Astrocyte of the spinal cord (primary cell): ENCODE measurements at regions not wholly inside any gene's neighbourhood (a gene's known extent, or its start where the extent isn't known, plus 50 kb on each side); places are given as distances from the start of the nearest gene placed in this dataset.
A peak's percentile ranks its signal among the peaks of the same experiment; 100 is the strongest.

ENCODE experiments used
- DNase-seq: peaks from one replicate; pipeline ENCODE4 v3.0.0; 2011; ENCODE audit warnings: low read depth, low spot score
- H3K4me3 ChIP-seq: 2 replicates; pipeline ENCODE4 v1.5.1; 2011; ENCODE audit warnings: low read depth, mild to moderate bottlenecking, low read length, moderate library complexity
- in situ Hi-C: cut with HindIII; loops from 2 replicates; pipeline ENCODE4 v1.10.0; 2017; ENCODE audit warnings: low sequenced_read_pairs
- TF ChIP-seq, protein P1 (sequence below): IDR thresholded peaks from 2 replicates; pipeline ENCODE4 v1.5.1; 2012; ENCODE audit warnings: low read depth, mild to moderate bottlenecking, low read length, inconsistent platforms

DNA sequence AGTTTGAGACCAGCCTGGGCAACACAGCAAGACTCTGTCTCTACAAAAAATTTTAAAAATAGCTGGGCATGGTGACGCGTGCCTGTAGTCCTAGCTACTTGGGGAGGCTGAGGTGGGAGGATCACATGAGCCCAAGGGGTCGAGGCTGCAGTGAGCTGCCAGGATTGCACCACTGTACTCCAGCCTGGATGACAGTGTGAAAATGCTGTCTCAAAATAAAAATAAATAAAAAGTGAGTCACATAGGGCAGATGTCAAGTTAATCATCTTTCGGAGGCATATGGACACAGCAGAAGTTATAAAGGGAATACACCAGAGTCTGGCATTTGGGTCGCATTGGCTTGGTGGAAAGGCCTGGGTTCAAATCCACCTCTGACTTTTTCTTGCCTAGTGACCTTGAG, 92.7 kb downstream of the PHETA1 start:
- in situ Hi-C loops, result no loop called here
- no peak overlapping the region for H3K4me3 ChIP-seq
- TF ChIP-seq, protein P1, sequence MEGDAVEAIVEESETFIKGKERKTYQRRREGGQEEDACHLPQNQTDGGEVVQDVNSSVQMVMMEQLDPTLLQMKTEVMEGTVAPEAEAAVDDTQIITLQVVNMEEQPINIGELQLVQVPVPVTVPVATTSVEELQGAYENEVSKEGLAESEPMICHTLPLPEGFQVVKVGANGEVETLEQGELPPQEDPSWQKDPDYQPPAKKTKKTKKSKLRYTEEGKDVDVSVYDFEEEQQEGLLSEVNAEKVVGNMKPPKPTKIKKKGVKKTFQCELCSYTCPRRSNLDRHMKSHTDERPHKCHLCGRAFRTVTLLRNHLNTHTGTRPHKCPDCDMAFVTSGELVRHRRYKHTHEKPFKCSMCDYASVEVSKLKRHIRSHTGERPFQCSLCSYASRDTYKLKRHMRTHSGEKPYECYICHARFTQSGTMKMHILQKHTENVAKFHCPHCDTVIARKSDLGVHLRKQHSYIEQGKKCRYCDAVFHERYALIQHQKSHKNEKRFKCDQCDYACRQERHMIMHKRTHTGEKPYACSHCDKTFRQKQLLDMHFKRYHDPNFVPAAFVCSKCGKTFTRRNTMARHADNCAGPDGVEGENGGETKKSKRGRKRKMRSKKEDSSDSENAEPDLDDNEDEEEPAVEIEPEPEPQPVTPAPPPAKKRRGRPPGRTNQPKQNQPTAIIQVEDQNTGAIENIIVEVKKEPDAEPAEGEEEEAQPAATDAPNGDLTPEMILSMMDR, result no peak
- no peak for DNase-seq

DNA sequence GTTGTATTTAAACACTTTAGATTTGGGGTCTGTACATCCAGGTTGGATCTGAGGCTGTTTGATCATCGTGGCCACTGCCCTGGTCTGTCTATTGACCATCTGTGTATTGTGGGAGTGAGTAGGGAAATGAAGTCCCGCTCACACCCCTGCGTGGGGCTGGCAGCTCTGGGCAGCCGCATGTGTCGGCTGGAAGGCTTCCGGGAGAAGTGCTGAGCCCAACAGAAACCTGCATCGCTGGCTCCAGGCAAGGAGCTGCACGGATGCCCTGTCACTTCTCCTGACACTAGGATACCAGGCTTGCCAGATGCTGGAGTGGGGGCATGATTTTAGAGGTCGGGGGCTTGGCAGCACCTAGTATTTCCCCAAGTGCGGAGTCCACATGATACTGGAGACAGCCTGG, 93.6 kb downstream of the PHETA1 start:
- no peak for DNase-seq
- in situ Hi-C loops, result no loop called here
- no peak overlapping the region for H3K4me3 ChIP-seq
- TF ChIP-seq, protein P1, result no peak

DNA sequence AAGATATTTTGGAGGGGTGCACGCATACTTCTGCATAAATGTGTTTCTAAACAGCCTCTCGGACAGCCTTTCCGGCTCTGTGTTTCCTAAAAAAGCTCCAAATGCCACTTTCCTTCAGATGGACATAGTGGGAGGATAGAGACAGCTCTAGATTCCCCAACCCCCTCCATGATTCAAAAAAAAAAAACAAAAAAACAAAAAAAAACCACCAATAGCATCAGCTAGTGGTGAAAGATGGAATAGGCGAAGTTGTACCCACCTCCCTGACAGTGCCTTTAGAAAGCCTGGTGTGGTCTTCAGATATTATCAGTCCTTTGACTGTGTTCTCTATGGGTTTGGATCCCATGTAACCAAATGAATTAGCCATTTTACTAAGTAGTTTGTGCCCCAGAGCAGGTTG, 94.1 kb downstream of the PHETA1 start:
- H3K4me3 ChIP-seq, result no peak overlapping the region
- DNase-seq, result no peak
- TF ChIP-seq, protein P1, result peak; percentile 43
- in situ Hi-C loops, result no loop called here

DNA sequence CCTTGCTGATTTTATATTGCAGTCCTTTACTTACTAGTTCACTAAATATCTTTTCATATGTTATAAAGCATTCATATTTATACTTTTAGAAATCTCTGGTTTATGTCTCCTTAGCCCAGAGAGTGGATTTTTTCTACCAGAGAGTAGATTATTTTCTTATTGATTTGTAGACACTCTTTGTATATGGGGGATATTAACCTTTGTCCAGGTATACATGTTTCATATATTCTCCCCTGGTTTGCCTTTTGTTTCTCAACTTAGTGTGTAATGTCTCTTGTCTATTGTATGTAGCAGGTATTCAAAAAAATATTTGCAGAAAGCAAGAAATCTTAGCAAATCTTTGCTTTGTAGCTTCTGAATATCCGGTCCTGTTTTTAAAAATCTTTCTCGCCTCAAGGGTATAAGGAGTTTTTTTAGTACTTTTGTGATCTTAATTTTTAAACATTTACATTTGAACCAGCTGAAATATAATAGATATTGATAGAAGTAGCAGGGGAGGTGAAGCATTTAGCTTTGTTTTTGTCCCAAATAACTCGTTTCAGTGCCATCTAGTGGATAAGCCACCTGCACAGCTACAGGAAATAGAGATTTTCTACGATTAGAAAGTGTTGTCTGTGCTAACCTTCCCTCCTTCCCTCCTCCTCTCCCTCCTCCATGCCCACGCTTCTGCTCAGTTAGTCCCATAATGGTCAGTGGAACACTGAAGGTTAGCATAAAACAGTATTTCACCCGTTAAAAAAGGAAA, 97.0 kb downstream of the PHETA1 start:
- in situ Hi-C loops, result no loop called here
- TF ChIP-seq, protein P1, result peak; percentile 40
- DNase-seq, result no peak
- no peak overlapping the region for H3K4me3 ChIP-seq

DNA sequence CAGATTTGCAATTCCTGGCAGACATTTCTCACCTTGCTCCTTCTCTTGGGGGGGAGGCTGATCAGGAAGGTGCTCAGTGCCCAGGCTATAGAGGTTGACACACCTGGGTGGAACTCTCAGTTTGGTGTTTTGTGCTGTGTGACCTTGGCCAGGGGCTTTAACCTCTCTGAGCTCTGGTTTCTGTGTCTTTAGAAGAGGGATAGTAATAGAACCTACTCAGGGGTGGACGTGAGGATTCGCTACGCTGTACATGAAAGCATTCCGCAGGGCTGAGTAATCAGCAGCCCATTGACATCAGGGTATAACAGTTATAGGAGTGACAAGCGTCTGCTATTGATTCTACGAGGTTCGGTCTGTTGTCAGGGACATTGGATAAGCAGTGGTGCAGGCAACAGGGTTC, 98.1 kb downstream of the PHETA1 start:
- TF ChIP-seq, protein P1, result no peak
- DNase-seq, result no peak
- H3K4me3 ChIP-seq, result no peak overlapping the region
- in situ Hi-C loops, result no loop called here

DNA sequence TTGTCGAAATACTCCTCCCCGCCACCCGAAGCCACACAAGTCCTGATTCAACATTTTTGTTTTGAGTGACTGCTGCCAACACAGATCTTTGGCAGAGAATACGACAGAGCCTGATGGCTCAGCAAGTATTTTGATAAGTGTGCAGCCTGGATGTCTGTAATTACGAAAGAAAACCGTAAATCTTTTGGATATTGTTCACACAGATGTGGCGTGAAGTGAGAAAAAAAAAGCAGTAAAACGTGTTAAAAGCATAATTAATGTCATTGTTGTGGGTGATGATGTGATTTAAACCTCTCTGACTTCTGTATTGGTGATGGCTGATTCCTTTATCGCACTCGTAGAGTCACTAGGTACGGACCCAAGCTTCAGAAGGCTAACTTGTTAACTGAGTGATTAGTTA, 98.7 kb downstream of the PHETA1 start:
- TF ChIP-seq, protein P1, result no peak
- H3K4me3 ChIP-seq, result no peak overlapping the region
- DNase-seq, result no peak
- in situ Hi-C loops, result no loop called here
